Activated CD4-positive, alpha-beta T cell treated with anti-CD3 and anti-CD28 coated beads, Interleukin-2, amount 10 ng/mL, durations not matched to agents 24 days and 14 days (primary cell): ENCODE measurements at regions not wholly inside any gene's neighbourhood (a gene's known extent, or its start where the extent isn't known, plus 50 kb on each side); places are given as distances from the start of the nearest gene placed in this dataset.
"Not testable (repeated sequence)": the region's sequence is repeated elsewhere in the genome, so short reads cannot be mapped to it uniquely, and the experiment has no call there.

ENCODE experiments used
- DNase-seq: peaks from one replicate; pipeline ENCODE4 v3.0.0; 2022
- H3K27ac Mint-ChIP-seq: one replicate; pipeline ENCODE4 v1.8.0; 2022; ENCODE audit warnings: mild to moderate bottlenecking, mixed read lengths
- H3K27me3 Mint-ChIP-seq: one replicate; pipeline ENCODE4 v1.8.0; 2022; ENCODE audit warnings: mixed read lengths
- H3K36me3 Mint-ChIP-seq: one replicate; pipeline ENCODE4 v1.8.0; 2022; ENCODE audit warnings: low read depth, mild to moderate bottlenecking, mixed read lengths
- H3K4me1 Mint-ChIP-seq: one replicate; pipeline ENCODE4 v1.8.0; 2021; ENCODE audit warnings: mixed read lengths
- H3K4me3 Mint-ChIP-seq: one replicate; pipeline ENCODE4 v1.8.0; 2022; ENCODE audit warnings: mild to moderate bottlenecking, moderate library complexity, mixed read lengths
- H3K9me3 Mint-ChIP-seq: one replicate; pipeline ENCODE4 v1.8.0; 2021; ENCODE audit warnings: mixed read lengths
- intact Hi-C: fragments of 100-400 bp; cut with micrococcal nuclease; formaldehyde crosslinking; loops from one replicate; pipeline ENCODE4 v1.15.1; 2023

DNA sequence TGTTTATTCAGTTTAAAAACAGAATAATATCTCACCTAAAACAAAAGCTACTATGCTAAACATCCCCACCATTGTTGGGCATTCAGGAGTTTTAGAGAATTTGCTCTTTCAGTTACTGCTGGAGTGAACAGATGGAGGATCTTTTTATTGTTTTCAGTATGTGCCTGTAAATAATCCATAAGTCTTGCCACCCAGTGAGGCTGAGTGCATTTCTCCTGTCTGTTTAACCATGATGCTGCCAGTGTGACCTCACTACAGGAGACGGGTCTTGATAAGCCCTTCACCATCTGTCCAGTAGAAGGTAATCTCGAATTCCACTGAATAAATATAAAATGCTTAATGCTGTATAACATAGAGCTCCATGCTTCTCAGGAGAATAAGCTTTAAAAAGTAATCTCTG lies 430.9 kb downstream of the POM121L12 start:
- Mint-ChIP-seq H3K27ac (no peak overlapping the region), H3K4me1 (no peaks in the 10 kb centered on the region), H3K9me3 (peaks cover 4% of the 10 kb centered on the region), H3K36me3 (no peaks in the 10 kb centered on the region), H3K27me3 (no peaks in the 10 kb centered on the region), H3K4me3 (no peak overlapping the region)
- intact Hi-C loops, result no loop called here
- no peak for DNase-seq

DNA sequence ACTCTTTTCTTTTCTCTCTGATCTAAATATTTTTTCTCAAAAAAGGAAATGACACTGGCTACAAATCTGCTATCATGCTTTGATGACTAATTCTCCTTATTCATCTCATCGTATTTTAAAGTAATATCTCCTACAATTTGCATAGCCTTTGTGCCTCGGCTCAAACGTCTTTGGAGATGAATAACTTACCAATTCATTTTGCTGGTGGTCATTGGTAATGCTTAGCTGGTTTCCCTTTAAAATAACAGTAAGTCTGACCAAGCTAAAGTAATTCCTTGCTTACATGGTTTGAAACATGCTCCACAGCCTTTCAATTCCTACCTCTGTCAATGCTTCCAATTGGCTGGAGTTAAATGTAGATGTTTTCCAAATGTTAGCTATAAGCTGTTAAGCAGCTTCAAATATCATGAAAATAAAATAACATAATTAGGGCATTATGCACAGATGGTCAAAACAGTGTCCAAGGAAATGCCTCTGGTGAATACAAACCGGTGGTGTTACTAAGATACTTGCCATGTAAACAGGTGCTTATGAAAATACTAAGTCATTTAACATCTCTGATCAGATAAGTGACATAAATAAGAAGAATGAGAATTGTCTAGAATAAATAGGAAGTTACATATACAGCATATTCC lies 435.0 kb downstream of the POM121L12 start:
- DNase-seq, result no peak
- intact Hi-C loops, result no loop called here
- Mint-ChIP-seq H3K9me3 (no peaks in the 10 kb centered on the region), H3K27me3 (no peaks in the 10 kb centered on the region), H3K36me3 (no peaks in the 10 kb centered on the region), H3K4me3 (no peak overlapping the region), H3K4me1 (no peaks in the 10 kb centered on the region), H3K27ac (no peak overlapping the region)

DNA sequence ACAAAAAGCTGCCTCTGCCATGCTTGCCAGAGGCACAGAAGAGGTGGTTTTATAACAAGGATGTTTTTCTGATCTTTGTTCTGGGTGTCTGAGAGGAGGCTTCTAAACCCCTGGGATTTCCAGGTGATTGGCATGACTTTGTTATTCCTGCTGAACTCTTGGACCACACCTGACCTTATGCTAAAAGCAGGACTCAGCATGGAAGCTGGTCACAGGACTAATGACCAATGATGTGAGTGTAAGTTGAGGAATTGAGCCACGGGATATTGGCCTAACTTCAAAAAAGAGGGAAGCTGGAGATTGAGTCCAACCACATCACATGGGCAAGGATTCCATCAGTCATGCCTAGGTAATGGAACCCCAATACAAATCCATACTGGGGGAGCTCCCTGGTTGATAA lies 437.9 kb downstream of the POM121L12 start:
- H3K4me3 Mint-ChIP-seq, result no peak overlapping the region
- H3K27ac Mint-ChIP-seq, result no peak overlapping the region
- H3K4me1 Mint-ChIP-seq, result no peaks in the 10 kb centered on the region
- no peak for DNase-seq
- no peaks in the 10 kb centered on the region for H3K9me3 Mint-ChIP-seq
- no peaks in the 10 kb centered on the region for H3K27me3 Mint-ChIP-seq
- H3K36me3 Mint-ChIP-seq, result no peaks in the 10 kb centered on the region
- intact Hi-C loops, result no loop called here

DNA sequence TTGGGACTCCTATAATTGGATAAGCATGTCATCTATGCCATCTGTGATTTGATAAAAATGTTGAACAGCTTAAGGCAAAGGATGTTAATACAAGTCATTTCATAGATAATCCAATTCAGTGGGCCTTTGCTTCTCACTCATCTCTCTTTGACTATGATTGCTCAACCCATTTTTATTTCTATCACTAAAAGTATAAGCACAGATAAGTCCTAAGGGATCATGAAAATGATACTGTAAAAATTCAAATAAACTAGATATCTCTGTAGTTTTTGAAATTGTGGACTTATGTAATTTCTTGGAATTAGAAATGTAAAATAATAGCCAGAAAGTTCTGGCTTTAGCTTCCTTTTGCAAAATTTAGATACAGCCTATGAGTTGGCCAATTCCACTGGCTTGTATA lies 440.3 kb downstream of the POM121L12 start:
- no peak overlapping the region for H3K4me3 Mint-ChIP-seq
- intact Hi-C loops, result no loop called here
- no peak overlapping the region for H3K27ac Mint-ChIP-seq
- DNase-seq, result no peak
- no peaks in the 10 kb centered on the region for H3K4me1 Mint-ChIP-seq
- peaks cover 5% of the 10 kb centered on the region for H3K9me3 Mint-ChIP-seq
- H3K36me3 Mint-ChIP-seq, result no peaks in the 10 kb centered on the region
- no peaks in the 10 kb centered on the region for H3K27me3 Mint-ChIP-seq

DNA sequence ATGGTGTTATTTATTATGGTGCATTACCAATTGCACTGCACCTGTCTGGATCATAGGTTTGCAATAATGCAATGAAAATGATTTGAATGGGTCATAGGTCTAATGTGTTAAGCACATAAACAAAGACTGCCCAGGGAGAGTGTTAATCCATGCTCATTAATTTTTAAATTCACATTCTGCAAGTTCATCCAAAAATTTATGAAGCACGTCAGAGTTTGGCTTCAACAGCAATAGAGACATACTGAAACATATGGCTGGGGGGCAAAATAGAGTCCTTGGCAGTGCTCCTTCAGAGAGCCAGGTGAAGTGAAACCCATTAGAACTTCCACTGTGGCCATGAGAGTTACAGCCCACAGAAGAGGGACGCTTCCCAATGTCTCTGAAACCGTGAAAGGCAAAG lies 441.1 kb downstream of the POM121L12 start:
- intact Hi-C loops, result no loop called here
- H3K27ac Mint-ChIP-seq, result no peak overlapping the region
- no peaks in the 10 kb centered on the region for H3K27me3 Mint-ChIP-seq
- no peak overlapping the region for H3K4me3 Mint-ChIP-seq
- H3K4me1 Mint-ChIP-seq, result no peaks in the 10 kb centered on the region
- DNase-seq, result no peak
- no peaks in the 10 kb centered on the region for H3K36me3 Mint-ChIP-seq
- peaks cover 5% of the 10 kb centered on the region for H3K9me3 Mint-ChIP-seq

DNA sequence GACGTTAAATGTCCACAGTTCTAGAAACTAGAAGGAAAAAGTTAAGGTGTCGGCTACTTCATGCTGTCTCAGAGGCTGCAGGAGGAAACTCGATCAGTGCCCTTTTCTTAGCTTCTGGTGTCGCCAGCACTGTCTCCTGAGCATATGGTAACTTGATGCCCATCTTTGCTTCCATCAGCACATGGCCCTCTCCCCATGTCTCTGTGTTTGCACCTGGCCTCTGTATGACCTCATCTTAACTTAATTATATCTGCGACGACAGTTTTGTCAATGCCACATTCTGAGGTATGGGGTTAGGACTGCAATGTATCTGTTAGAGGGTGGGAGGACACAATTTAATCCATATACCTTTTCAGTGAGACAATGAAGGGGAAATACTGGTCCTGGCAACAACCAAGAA lies 449.9 kb downstream of the POM121L12 start:
- intact Hi-C loops, result no loop called here
- no peaks in the 10 kb centered on the region for H3K4me1 Mint-ChIP-seq
- no peaks in the 10 kb centered on the region for H3K27me3 Mint-ChIP-seq
- DNase-seq, result no peak
- H3K27ac Mint-ChIP-seq, result no peak overlapping the region
- H3K4me3 Mint-ChIP-seq, result no peak overlapping the region
- H3K9me3 Mint-ChIP-seq, result peaks cover 7% of the 10 kb centered on the region
- no peaks in the 10 kb centered on the region for H3K36me3 Mint-ChIP-seq

DNA sequence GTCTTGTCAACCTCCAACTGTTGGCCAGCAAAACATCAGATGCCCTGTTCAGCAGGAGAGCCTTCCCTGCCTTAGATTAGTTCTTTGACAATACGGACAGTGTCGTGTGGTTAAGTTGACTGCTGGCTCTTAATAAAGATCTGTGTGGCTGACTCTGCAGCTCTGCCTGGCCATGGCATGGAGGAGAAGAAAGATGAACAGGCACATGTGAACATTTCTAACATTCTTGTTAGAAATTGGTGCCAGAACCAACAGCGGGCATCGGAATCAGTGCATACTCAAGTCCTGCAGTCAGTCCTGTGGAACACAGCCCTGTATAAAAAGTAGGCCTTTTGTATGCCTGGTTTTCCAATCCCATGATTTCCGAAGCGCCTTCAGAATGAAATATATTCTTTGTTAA lies 455.6 kb downstream of the POM121L12 start:
- no peak for DNase-seq
- Mint-ChIP-seq H3K36me3 (no peaks in the 10 kb centered on the region), H3K27ac (no peak overlapping the region), H3K4me1 (no peaks in the 10 kb centered on the region), H3K27me3 (no peaks in the 10 kb centered on the region), H3K4me3 (no peak overlapping the region), H3K9me3 (peaks cover 7% of the 10 kb centered on the region)
- intact Hi-C loops, result loop anchor here (10.0 kb wide), 1 partner anchor 56 kb away; no protein-coding TSS in a partner anchor

DNA sequence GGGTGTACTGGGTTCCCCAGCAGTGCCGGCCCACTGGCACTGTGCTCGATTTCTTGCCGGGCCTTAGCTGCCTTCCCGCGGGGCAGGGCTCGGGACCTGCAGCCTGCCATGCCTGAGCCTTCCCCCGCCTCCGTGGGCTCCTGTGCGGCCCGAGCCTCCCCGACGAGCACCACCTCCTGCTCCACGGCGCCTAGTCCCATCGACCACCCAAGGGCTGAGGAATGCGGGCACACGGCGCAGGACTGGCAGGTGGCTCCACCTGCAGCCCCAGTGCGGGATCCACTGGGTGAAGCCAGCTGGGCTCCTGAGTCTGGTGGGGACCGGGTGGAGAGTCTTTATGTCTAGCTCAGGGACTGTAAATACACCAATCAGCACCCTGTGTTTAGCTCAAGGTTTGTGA lies 459.7 kb downstream of the POM121L12 start:
- not testable (repeated sequence) for H3K27me3 Mint-ChIP-seq, H3K36me3 Mint-ChIP-seq, H3K4me3 Mint-ChIP-seq, H3K4me1 Mint-ChIP-seq, DNase-seq, H3K9me3 Mint-ChIP-seq, H3K27ac Mint-ChIP-seq
- intact Hi-C loops, result loop anchor here (10.0 kb wide), 1 partner anchor 60 kb away; no protein-coding TSS in a partner anchor

DNA sequence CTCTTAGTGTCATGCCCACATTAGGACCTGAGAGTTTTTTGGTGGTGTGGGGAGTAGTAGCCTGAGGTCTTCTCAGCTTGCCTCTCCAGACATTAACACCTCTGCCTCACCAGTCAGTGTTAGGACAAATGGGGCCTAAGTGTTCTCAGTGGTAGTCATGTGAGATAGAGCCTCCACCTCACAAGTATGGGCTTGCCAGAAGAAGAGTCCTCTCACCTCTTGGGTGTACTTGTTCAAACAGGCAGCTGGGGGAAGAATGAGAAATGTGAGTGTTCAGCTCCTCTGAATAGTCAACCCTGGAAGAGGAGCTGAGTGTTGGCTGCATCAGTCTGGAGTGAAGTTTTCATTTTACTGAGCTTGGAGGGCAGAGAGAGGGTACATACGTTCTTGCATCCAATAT lies 464.6 kb downstream of the POM121L12 start:
- H3K4me3 Mint-ChIP-seq, result no peak overlapping the region
- H3K4me1 Mint-ChIP-seq, result no peaks in the 10 kb centered on the region
- no peaks in the 10 kb centered on the region for H3K27me3 Mint-ChIP-seq
- no peaks in the 10 kb centered on the region for H3K36me3 Mint-ChIP-seq
- intact Hi-C loops, result no loop called here
- DNase-seq, result no peak
- no peaks in the 10 kb centered on the region for H3K9me3 Mint-ChIP-seq
- H3K27ac Mint-ChIP-seq, result no peak overlapping the region

DNA sequence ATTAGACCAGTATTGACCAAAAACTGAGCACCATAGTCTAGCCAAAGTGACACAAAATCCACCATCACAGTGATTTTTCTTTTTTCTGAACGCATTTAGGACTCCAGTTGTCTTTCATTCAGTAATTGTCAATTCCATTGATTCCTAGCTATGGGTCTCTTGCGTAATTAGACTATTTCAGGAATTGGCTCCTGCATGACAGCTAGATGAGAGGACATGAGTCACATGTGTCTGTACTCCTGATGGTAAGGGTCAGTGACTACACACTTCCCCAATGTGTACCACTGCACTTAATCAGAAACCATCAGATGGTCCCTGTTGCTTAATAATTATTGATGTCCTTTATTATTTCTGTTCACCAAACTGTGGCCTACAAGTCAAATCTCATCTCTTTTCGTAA lies 469.5 kb downstream of the POM121L12 start:
- no peaks in the 10 kb centered on the region for H3K4me1 Mint-ChIP-seq
- no peak for DNase-seq
- H3K27me3 Mint-ChIP-seq, result no peaks in the 10 kb centered on the region
- H3K27ac Mint-ChIP-seq, result no peak overlapping the region
- H3K9me3 Mint-ChIP-seq, result no peaks in the 10 kb centered on the region
- no peaks in the 10 kb centered on the region for H3K36me3 Mint-ChIP-seq
- H3K4me3 Mint-ChIP-seq, result no peak overlapping the region
- intact Hi-C loops, result no loop called here

DNA sequence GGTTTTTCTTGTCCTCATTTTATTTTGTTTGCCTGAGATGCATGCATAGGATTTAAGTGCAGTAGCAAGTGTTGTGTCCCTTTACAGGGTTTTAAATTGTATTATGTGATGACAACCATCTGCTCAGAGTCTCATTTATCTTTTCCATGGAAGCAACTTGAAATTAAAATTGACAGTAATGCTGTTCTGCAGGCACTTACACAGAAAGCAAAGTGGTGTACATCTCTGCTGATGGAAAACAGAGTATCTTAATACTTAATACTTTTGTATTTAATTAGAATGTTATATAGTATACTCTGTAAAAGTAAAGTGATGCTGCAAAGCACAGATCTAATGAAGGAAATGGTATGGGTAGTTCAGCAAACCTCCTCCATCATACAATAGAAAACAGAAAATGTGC lies 482.9 kb downstream of the POM121L12 start:
- H3K9me3 Mint-ChIP-seq, result peaks cover 22% of the 10 kb centered on the region
- no peaks in the 10 kb centered on the region for H3K4me1 Mint-ChIP-seq
- H3K36me3 Mint-ChIP-seq, result no peaks in the 10 kb centered on the region
- no peaks in the 10 kb centered on the region for H3K27me3 Mint-ChIP-seq
- no peak overlapping the region for H3K27ac Mint-ChIP-seq
- intact Hi-C loops, result no loop called here
- H3K4me3 Mint-ChIP-seq, result no peak overlapping the region
- DNase-seq, result no peak

DNA sequence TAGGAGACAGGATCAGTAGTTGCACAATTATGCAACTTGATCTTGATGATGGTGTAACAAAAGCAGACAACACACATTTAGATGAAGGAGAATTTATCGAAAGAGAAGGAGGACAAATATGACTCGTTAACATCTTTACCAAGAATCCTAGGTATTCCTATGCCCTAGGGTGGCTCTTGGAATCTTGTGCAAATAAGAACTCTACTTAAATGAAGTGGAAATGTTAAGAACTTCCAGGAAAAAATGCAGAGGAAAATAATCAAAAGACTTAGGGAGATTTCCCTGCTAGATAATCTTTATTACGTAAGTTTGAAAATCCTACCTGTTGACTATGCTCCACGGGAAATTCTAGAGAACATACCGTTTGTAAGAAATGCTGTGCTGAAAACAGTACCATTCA lies 485.4 kb downstream of the POM121L12 start:
- Mint-ChIP-seq H3K27ac (no peak overlapping the region), H3K4me3 (no peak overlapping the region), H3K36me3 (no peaks in the 10 kb centered on the region), H3K9me3 (peaks cover 19% of the 10 kb centered on the region), H3K27me3 (no peaks in the 10 kb centered on the region), H3K4me1 (no peaks in the 10 kb centered on the region)
- DNase-seq, result no peak
- intact Hi-C loops, result no loop called here

DNA sequence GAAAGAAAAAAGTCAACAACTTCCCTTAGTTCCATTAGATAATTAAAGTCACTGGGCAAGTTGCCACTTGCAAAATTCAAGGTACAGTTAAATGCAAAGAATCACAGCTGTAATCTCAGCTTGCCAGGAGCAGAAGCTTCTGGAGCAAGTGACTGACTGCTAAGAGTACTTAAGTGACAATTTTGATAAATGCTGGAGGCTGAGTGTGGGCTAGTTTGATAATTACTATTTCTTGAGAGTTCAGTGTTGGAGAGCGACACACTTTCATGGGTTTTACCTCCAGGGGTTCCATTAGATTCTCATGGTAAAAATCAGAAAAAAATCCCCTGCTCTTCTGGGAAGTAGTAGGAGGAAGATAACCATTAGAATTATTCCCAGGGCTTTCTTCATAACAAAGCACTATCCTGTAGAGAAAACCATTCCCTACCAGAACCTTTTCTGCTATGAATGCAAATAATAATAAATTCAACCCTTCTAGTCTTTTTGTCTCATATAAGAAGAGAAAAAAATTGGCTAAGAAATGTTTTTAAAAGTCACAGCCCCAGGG lies 486.3 kb downstream of the POM121L12 start:
- H3K4me3 Mint-ChIP-seq, result no peak overlapping the region
- no peaks in the 10 kb centered on the region for H3K27me3 Mint-ChIP-seq
- H3K9me3 Mint-ChIP-seq, result peaks cover 19% of the 10 kb centered on the region
- intact Hi-C loops, result no loop called here
- H3K4me1 Mint-ChIP-seq, result no peaks in the 10 kb centered on the region
- H3K36me3 Mint-ChIP-seq, result no peaks in the 10 kb centered on the region
- no peak overlapping the region for H3K27ac Mint-ChIP-seq
- no peak for DNase-seq

DNA sequence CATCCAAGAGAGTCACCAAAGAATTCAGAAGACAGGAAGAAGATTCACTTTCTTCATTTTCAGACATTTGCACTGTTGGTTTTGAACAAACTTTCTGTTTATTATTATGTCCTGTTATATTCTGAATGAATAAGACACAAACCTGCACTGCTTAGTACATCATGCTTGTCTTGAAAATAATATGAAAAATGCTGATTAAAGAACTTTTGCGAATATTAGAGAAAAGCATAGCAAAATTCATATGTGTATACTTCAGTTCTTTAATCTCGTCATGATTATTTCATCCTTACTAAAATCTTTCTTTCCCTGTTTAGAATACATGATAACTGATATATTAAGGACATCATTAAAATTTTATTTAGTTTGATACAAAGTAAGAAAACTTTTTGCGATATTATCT lies 504.1 kb downstream of the POM121L12 start:
- Mint-ChIP-seq H3K36me3 (no peaks in the 10 kb centered on the region), H3K27me3 (no peaks in the 10 kb centered on the region), H3K4me1 (no peaks in the 10 kb centered on the region), H3K9me3 (peaks cover 18% of the 10 kb centered on the region), H3K27ac (no peak overlapping the region), H3K4me3 (no peak overlapping the region)
- DNase-seq, result no peak
- intact Hi-C loops, result no loop called here

DNA sequence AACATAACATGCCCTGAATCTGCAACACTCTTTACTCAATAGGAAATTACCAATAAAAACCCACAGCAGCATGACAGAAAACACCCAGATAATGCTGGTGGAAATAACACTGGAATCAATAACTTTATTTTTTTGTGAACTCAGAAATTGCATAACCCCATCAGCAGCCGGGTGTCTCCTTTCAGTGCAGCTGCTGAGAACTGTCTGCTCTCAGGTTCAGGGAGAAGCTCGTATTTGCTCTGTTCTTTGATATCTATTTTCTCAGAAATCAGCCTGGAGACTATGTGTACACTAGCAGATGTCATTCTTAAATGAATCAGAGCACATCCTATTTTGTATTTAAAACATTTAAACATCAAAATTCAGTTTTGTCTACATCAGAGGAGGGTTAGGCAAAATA lies 506.0 kb downstream of the POM121L12 start:
- Mint-ChIP-seq H3K27ac (no peak overlapping the region), H3K9me3 (peaks cover 21% of the 10 kb centered on the region), H3K36me3 (no peaks in the 10 kb centered on the region), H3K4me1 (no peaks in the 10 kb centered on the region), H3K4me3 (no peak overlapping the region), H3K27me3 (no peaks in the 10 kb centered on the region)
- intact Hi-C loops, result no loop called here
- DNase-seq, result no peak
